ENCODE measurements at regions not wholly inside any gene's neighbourhood (a gene's known extent, or its start where the extent isn't known, plus 50 kb on each side); places are given as distances from the start of the nearest gene placed in this dataset.
"Not testable (repeated sequence)": the region's sequence is repeated elsewhere in the genome, so short reads cannot be mapped to it uniquely, and the experiment has no call there.

GRCh38 chr2:16182841-16183240 is 242.5 kb downstream of the MYCN start:
- in situ Hi-C loops (cut with MboI; ENCODE audit: low sequenced_read_pairs): no loop called here

DNA sequence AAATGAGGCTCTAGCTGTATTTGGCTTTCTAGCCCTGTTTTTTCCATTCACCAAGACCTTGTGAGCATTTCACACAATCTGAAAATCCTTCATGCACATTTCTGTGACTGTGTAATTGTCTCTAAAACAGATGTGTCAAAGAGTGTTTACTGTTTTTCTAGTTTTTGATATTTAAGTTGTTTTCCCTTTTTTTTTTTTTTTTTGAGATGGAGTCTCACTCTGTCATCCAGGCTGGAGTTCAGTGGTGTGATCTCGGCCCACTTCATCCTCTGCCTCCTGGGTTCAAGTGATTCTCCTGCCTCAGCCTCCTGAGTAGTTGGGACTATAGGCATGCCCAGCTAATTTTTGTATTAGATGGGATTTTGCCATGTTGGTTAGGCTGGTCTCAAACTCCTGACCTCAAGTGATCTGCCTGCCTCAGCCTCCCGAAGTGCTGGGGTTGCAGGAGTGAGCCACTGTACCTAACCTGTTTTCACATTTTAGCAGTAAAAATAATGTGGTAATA is 242.0 kb downstream of the MYCN start:
- in situ Hi-C loops (cut with MboI; ENCODE audit: low sequenced_read_pairs): not testable (repeated sequence)

DNA sequence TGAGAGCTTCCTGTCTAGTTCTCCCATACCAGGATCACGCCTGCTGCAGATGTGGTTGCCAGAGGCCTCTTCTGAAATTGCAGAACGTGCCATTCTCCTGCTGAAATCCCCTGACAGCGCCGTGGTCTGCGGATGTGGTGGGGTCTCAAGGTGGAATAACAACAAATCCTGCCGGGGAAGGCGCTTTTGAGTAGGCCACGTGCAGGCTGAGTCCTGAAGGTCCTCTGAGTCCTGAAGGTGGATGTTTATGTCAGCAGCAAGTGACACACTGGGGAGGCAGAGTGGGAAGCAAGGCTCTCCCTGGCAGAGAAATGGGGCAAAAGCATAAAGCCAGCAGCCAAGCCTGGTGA is 241.4 kb downstream of the MYCN start:
- in situ Hi-C loops (cut with MboI; ENCODE audit: low sequenced_read_pairs): no loop called here

DNA sequence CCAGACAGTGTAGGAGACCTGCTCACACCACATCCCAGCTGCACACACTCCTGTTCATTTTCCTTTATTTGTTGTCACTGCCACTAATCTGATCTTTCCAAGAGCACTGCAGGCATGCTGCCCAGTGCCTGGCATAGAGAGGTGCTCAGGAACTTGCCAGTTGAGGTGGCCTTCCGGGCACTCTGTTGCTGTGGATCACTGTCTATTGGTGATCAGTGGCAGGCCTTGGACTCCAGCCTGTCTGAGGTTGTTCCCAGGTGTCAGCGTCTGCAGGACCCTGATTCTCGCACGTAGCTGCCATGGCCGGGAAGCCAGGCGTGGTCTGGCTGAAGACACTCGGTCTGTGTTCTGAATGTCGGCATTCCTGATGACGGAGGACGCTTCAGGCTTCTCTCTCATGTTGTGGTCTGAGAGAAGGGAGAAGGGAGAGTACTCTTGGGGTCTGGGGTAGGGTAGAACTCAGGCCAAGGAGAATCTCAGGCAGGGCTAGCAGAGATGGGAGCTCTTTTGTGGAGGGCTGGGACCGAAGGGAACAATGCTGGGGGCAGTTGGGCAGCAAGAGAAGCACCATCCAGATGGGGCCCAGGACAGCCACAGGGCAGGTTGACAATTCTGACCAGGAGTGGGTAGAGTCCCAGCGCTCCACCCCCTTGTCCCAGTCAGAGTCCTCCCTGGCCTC is 240.9 kb downstream of the MYCN start:
- in situ Hi-C loops (cut with MboI; ENCODE audit: low sequenced_read_pairs): no loop called here

- in situ Hi-C loops (cut with MboI; ENCODE audit: low sequenced_read_pairs): no loop called here
Measured at GRCh38 chr2:16180631-16181030, 240.3 kb downstream of the MYCN start.

DNA sequence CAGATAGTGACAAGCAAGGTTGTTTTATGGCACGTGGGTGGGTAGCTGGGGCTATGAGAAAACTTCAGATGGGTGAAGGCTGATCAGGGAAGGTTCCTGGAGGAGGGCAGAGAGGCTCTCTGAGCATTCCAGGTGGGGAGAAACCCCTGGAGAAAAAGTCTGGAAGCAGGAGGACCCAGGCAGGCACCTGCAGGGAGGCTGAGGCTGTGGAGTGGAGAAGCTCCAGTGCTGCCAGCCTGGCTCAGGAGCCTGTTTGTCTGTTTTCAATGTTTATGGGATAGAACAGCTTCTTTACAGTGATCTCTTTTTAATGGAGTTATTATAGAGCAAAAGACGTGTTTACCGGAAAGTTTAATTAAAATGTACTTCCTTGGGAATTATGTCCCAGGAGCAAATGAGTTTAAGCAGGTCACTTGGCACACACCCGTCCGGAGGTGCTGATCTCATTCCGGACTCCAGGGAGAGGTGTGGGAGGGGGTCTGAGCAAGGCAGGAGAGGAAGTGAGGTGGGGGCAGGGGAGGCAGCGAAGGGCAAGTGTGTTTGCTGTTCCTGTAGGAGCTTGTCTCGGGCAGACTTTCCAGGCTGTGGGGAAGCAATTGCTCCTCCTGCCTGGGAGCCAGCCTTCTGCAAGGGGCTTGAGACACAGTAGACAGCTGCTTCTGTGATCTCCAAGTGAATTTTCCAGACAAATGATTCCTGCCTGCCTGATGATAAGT is 239.5 kb downstream of the MYCN start:
- in situ Hi-C loops (cut with MboI; ENCODE audit: low sequenced_read_pairs): no loop called here

DNA sequence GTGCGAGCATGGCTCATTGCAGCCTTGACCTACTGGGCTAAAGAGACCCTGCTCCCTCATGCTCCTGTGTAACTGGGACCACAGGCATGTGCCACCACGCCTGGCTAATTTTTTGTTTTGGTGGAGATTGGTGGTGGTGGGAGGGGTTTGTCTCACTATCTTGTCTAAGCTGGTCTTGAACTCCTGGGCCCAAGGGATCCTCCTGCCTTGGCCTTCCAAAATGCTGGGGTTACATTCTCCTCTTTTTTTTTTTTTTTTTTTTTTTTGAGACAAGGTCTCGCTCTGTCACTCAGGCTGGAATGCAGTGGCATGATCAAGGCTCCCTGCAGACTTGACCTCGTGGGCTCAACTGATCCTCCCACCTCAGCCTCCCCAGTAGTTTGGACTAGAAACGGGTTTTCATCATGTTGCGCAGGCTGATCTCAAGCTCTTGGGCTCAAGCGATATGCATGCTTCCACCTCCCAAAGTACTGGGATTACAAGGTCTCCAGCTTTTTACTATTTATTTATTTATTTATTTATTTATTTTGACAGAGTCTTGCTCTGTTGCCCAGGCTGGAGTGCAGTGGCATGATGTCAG is 238.3 kb downstream of the MYCN start:
- in situ Hi-C loops (cut with MboI; ENCODE audit: low sequenced_read_pairs): no loop called here

GRCh38 chr2:16177671-16178180 is 237.4 kb downstream of the MYCN start:
- in situ Hi-C loops (cut with MboI; ENCODE audit: low sequenced_read_pairs): no loop called here

- in situ Hi-C loops (cut with MboI; ENCODE audit: low sequenced_read_pairs): no loop called here
Measured at GRCh38 chr2:16176971-16177480, 236.7 kb downstream of the MYCN start.

- in situ Hi-C loops (cut with MboI; ENCODE audit: low sequenced_read_pairs): no loop called here
Measured at GRCh38 chr2:16175247-16175825, 235.0 kb downstream of the MYCN start.

DNA sequence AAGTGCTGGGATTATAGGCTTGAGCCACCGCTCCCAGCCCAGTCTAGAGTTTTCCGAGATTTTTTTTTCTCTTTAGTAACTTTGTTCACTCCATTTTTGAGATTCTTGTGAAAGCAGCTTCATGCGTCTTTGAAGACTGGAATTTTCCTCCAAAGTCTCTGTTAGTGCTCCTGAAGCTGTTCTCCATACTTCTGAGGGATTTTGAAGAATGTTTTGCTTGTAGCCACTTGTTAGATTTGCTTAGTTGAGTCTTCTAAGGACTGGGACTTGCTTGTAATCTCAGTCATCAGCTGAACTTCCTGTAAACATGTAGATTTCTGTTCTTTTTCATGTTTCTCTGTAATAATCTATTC is 234.3 kb downstream of the MYCN start:
- in situ Hi-C loops (cut with MboI; ENCODE audit: low sequenced_read_pairs): no loop called here

DNA sequence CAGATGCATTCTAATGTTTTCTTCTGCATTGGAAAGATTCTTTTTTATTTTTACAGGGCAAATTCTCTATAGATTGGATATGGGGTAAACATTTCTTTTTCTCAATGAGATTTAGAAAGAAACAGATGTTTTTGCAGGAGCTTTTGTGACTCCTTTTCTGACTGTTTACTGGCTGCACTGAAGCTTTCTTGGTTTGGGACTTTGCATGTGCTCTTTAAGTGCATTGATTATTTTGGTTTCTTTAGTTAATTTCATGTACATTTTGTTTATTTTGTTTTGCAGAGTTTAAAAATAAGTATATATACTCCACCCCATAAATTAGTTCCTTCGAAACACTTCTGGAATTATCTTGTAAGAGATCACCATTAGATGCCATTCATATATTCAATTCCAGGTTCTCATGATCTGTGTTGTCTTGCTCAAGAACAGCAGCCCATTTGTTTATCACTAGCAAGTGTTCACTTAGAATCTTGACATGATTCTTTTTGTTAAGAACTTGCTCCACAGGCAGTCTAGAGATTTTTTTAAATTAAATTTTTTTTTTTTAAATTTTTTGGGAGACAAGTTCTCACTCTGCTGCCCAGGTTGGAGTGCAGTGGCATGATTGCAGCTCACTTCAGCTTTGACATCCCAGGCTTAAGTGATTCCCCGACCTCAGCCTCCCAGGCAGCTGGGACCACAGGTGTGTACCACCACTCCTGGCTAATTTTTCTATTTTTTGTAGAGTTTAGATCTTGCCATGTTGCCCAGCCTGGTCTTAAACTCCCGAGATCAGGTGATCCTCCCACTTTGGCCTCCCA is 233.7 kb downstream of the MYCN start:
- in situ Hi-C loops (cut with MboI; ENCODE audit: low sequenced_read_pairs): no loop called here

GRCh38 chr2:16172324-16173175 is 232.2 kb downstream of the MYCN start:
- in situ Hi-C loops (cut with MboI; ENCODE audit: low sequenced_read_pairs): no loop called here

GRCh38 chr2:16171425-16171920 is 231.1 kb downstream of the MYCN start:
- in situ Hi-C loops (cut with MboI; ENCODE audit: low sequenced_read_pairs): no loop called here

DNA sequence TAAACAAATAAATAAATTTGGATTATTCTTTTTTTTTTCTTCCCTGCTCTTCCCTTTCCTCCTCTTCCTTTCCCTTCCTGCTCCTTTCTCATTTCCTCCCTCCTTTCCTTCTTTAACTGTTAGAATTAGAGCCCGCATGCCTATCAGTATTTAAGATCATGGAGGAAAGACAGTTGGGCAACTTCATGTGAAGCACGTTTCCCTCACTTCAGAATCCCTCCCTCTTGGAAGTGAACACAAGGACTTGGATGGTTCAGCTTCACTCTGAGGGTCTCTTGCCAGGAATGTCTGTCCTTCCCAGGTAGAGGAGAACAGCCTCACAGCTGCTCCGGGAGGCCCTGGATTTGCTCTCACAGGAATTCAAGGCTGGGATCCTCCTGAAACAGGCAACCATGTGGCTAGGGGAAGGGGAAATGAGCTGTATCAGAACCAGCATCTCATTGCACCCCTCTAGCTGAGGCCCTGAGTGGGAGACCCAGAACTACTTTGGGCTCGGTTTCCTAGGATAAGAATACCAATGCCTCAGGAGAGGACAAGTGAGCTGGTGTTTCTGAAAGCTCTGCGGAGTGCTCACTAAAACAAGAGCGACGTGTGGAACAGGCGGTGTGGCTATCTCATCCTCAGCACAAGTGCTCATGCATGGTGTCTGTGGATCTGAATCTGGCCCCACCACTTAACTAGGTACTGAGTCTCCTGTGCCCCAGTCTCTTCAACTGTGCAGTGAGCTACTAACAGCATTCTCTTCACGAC is 230.5 kb downstream of the MYCN start:
- in situ Hi-C loops (cut with MboI; ENCODE audit: low sequenced_read_pairs): no loop called here

DNA sequence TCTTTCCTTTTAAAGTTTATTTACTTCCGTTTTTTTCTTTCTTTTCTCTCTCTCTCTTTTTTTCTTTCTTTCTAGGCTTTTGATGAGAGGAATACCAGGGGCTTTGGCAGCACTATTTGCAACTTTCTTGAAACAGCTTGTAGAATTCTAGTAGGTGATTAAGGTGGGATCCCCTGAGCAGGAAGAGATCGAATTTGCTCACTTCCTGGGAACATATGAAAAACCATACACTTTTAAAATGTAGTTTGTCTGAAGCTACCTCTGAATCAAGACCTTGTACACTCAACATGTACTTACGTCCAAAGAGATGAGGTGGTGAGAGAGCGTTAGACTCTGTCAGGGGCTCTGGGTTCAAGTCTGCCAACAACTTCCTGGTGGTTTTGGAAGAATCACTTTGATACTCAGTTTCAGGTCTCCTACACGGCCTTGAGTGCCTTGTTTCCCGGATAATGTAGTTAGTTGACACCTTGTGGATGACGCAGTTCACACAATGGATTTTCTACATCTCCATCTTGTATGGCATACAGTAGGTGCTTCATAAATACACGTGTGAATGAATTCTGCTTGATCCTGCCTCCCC is 229.1 kb downstream of the MYCN start:
- in situ Hi-C loops (cut with MboI; ENCODE audit: low sequenced_read_pairs): no loop called here

- in situ Hi-C loops (cut with MboI; ENCODE audit: low sequenced_read_pairs): no loop called here
Measured at GRCh38 chr2:16168506-16169264, 228.3 kb downstream of the MYCN start.
